HEK293T (cell line): ENCODE measurements at regions not wholly inside any gene's neighbourhood (a gene's known extent, or its start where the extent isn't known, plus 50 kb on each side); places are given as distances from the start of the nearest gene placed in this dataset.

ENCODE experiments used
- ARNT ChIP-seq: fragments of 450-650 bp; IDR thresholded peaks from 2 replicates; pipeline ENCODE4 v1.6.1; 2017; ENCODE audit warnings: mild to moderate bottlenecking
- FOXA1 ChIP-seq: fragments of 450-650 bp; IDR thresholded peaks from 2 replicates; pipeline ENCODE4 v1.6.1; 2016; ENCODE audit warnings: mild to moderate bottlenecking
- FOXK2 ChIP-seq: fragments of 450-650 bp; IDR thresholded peaks from 2 replicates; pipeline ENCODE4 v1.6.1; 2016; ENCODE audit warnings: mild to moderate bottlenecking
- LEF1 ChIP-seq: fragments of 450-650 bp; IDR thresholded peaks from 2 replicates; pipeline ENCODE4 v1.6.1; 2017; ENCODE audit warnings: mild to moderate bottlenecking, borderline replicate concordance
- NFRKB ChIP-seq: fragments of 450-650 bp; IDR thresholded peaks from 2 replicates; pipeline ENCODE4 v1.6.1; 2016; ENCODE audit warnings: mild to moderate bottlenecking, moderate library complexity
- PKNOX1 ChIP-seq: fragments of 450-650 bp; IDR thresholded peaks from 2 replicates; pipeline ENCODE4 v1.6.1; 2016
- SUZ12 ChIP-seq: fragments of 450-650 bp; IDR thresholded peaks from 2 replicates; pipeline ENCODE4 v1.6.1; 2016; ENCODE audit warnings: mild to moderate bottlenecking
- TARDBP ChIP-seq: fragments of 450-650 bp; IDR thresholded peaks from 2 replicates; pipeline ENCODE4 v1.6.1; 2016
- ZNF384 ChIP-seq: fragments of 450-650 bp; IDR thresholded peaks from 2 replicates; pipeline ENCODE4 v1.6.1; 2016

GRCh38 chr6:23250556-23250955 lies 681.2 kb downstream of the HDGFL1 start:
- TF ChIP-seq NFRKB (no peak), FOXA1 (no peak), FOXK2 (no peak), SUZ12 (no peak), LEF1 (no peak), PKNOX1 (no peak), ARNT (no peak), ZNF384 (no peak), TARDBP (no peak)
